Heart right ventricle (tissue), 16 donors: ENCODE measurements at regions not wholly inside any gene's neighbourhood (a gene's known extent, or its start where the extent isn't known, plus 50 kb on each side); places are given as distances from the start of the nearest gene placed in this dataset.

ENCODE experiments used
- ATAC-seq, 8 donors: fragments of 200-7000 bp; cut with Tn5 transposase; one replicate each; pipeline ENCODE4 v1.9.1; 2020; ENCODE audit warnings: mild to moderate bottlenecking in 8 of 8, moderate library complexity in 8 of 8, moderate number of reproducible peaks in 1 of 8
- DNase-seq, 2 donors: peaks; one replicate each; pipeline ENCODE4 v3.0.0-alpha.2; 2020
- H3K27ac ChIP-seq, 10 donors: fragments of 200-600 bp; sonication (generic) in 2 of 10; one replicate each; pipeline versions ENCODE4 v1.5.0 to v1.8.0; 2020 to 2022; ENCODE audit warnings: mild to moderate bottlenecking in 3 of 10
- H3K27me3 ChIP-seq, 7 donors: fragments of 200-600 bp; one replicate each; pipeline ENCODE4 v1.8.0; 2021 to 2022; ENCODE audit warnings: mild to moderate bottlenecking in 2 of 7
- H3K36me3 ChIP-seq, 9 donors: fragments of 200-600 bp; sonication (generic) in 1 of 9; one replicate each; pipeline versions ENCODE4 v1.5.0 to v1.8.0; 2020 to 2022; ENCODE audit warnings: mild to moderate bottlenecking in 2 of 9
- H3K4me1 ChIP-seq, 9 donors: fragments of 200-600 bp; sonication (generic) in 1 of 9; one replicate each; pipeline versions ENCODE4 v1.5.0 to v1.8.0; 2020 to 2022; ENCODE audit warnings: mild to moderate bottlenecking in 4 of 9
- H3K4me3 ChIP-seq, 10 donors: fragments of 200-600 bp; sonication (generic) in 2 of 10; one replicate each; pipeline versions ENCODE4 v1.5.0 to v1.8.0; 2020 to 2022; ENCODE audit warnings: mild to moderate bottlenecking in 7 of 10, moderate library complexity in 2 of 10
- H3K9me3 ChIP-seq, 11 donors: fragments of 200-600 bp in 10 of 11; sonication (generic) in 2 of 11; one replicate each; pipeline versions ENCODE4 v1.5.0 to v1.8.0; 2013 to 2022; ENCODE audit warnings: mild to moderate bottlenecking in 2 of 11, control low read depth in 1 of 11, moderate library complexity in 1 of 11
- WGBS, 2 donors: extraction: QIAGEN DNeasy Blood & Tissue Kit; methylation state at CpG; one replicate each; pipeline ENCODE4 v1.1.7; 2013; ENCODE audit warnings: inconsistent platforms in 1 of 2; 5-methylcytosine and 5-hydroxymethylcytosine counted together
- intact Hi-C, 10 donors: fragments of 100-400 bp; cut with DNase I; formaldehyde crosslinking; loops; one replicate each; pipeline versions ENCODE4 v1.11.1 to v1.14.2; 2022
- TF ChIP-seq, protein P1 (sequence below), 9 donors: fragments of 200-600 bp; sonication (generic) in 2 of 9; IDR thresholded peaks; one replicate each; pipeline versions ENCODE4 v1.5.0 to v1.8.0; 2021 to 2022; ENCODE audit warnings: antibody characterized with exemption in 9 of 9, mild to moderate bottlenecking in 5 of 9, moderate library complexity in 1 of 9
- donor health status: Arrhythmogenic right ventricular cardiomyopathy.
- donor health status: ischemic (EF 13 %, LVEDD 7.1; RV severe dilation, severe dysfunction).
- donor health status: healthy with polysubstance abuse.
- donor health status: DM: no; HTN: yes; CAD: no.
- donor health status: DM: no; HTN: no; CAD: no.
- donor health status: ischemic (EF 25% LVEDD 6.9; RV normal size, moderate dysfunction).
- donor health status: ischemic (EF 25% LVEDD 5.7; RV mildly dilated, moderate dysfunction).
- donor health status: healthy.
- donor health status: DM: yes; HTN: yes; CAD: no.
- donor health status: Ischemic cardiomyopathy.
- donor health status: ischemic (EF 35%, LVEDD 5.7; RV mildly dilated, moderate dysfunction).
- donor health status: nonischemic (EF 11% LVEDD 7.7; RV severe dilation, severe dysfunction).
- donor health status: DM: yes; HTN: yes; CAD: no.
- donor health status: PGD.
- donor health status: ischemic (EF 29% LVEDD 5.4; RV normal size, mild dysfunction).
- donor health status: nonischemic (EF 23%, LVEDD 6.1; RV moderate dilation, normal function).

DNA sequence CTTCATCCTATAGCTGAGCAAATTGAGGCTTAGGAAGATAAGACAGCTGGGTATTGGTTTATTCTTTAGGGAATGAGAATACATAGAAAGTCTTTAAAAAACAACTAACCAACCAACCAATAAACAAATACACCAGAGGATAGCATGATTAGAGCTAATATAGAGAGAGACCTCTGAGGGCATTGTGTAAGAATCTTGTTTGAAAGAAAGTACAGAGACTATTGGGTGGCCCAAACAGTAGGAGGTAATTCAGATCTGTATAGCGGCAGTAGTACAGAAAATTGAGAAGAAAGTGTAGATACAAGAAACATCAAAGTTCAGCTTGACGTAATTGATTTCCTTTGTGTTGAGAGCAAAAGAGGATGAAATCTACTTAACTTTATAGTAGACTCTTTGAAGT, 1951.0 kb upstream of the ADGRL3 start:
- no peak overlapping the region for H3K4me3 ChIP-seq
- H3K27ac ChIP-seq, result no peak overlapping the region
- 45 to 70% methylated on average over 2 of the region's 2 CpGs for WGBS, 2 donors
- H3K9me3 ChIP-seq, result no peaks in the 10 kb centered on the region
- intact Hi-C loops, result loop anchor here in 2 of 10 donors (5.0 to 10.0 kb wide), 2 partner anchors 953 to 956 kb away; no protein-coding TSS in a partner anchor
- H3K27me3 ChIP-seq, result no peaks in the 10 kb centered on the region
- H3K36me3 ChIP-seq, result no peaks in the 10 kb centered on the region
- TF ChIP-seq, protein P1, sequence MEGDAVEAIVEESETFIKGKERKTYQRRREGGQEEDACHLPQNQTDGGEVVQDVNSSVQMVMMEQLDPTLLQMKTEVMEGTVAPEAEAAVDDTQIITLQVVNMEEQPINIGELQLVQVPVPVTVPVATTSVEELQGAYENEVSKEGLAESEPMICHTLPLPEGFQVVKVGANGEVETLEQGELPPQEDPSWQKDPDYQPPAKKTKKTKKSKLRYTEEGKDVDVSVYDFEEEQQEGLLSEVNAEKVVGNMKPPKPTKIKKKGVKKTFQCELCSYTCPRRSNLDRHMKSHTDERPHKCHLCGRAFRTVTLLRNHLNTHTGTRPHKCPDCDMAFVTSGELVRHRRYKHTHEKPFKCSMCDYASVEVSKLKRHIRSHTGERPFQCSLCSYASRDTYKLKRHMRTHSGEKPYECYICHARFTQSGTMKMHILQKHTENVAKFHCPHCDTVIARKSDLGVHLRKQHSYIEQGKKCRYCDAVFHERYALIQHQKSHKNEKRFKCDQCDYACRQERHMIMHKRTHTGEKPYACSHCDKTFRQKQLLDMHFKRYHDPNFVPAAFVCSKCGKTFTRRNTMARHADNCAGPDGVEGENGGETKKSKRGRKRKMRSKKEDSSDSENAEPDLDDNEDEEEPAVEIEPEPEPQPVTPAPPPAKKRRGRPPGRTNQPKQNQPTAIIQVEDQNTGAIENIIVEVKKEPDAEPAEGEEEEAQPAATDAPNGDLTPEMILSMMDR (IDR thresholded peaks at IDR 0.05), result no peak
- no peak for ATAC-seq
- no peaks in the 10 kb centered on the region for H3K4me1 ChIP-seq
- no peak for DNase-seq

DNA sequence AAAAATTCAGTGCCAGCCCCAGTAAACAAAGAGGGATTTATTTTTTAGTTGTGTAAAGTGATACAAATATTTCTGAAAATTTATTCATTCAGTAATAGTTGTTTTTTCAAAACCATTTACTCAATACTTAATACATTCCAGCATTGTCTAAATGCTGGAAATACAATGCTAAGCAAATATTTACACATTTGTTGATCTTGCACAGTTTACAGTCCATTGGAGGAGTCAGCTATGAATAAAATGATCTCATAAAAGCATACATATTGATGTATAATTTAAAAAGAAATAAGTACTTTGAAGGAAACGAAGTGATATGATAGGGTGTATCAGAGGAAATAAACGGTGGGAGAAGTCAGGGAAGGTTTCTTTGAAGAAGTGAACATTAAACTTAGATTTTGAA, 1942.1 kb upstream of the ADGRL3 start:
- DNase-seq (no peak), ATAC-seq (no peak)
- H3K9me3 ChIP-seq, result no peaks in the 10 kb centered on the region
- H3K36me3 ChIP-seq, result no peaks in the 10 kb centered on the region
- TF ChIP-seq, protein P1 (IDR thresholded peaks at IDR 0.05), result no peak
- no peak overlapping the region for H3K4me3 ChIP-seq
- no peaks in the 10 kb centered on the region for H3K27me3 ChIP-seq
- H3K27ac ChIP-seq, result no peak overlapping the region
- no peaks in the 10 kb centered on the region for H3K4me1 ChIP-seq
- intact Hi-C loops, result no loop called here
- 75 to 82% methylated on average over 2 of the region's 2 CpGs for WGBS, 2 donors

DNA sequence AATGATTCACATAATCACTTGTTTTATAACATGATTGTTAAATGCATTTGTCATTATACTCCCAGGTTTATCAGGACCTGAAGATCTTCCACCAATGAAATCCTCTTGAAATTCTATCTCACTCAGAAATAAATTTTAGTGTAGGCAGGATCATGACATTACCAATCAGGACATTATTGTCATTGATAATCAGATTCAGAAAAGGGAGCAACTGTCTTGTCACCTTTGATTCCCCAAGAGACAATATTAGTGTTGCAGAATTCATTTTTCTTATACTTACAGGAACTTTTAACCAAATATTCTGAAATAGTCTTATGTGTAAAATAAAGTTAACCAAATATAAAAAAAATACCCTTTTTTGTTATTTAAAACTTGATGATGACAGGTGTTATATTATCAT, 1892.5 kb upstream of the ADGRL3 start:
- Histone ChIP-seq H3K27ac (no peak overlapping the region), H3K4me1 (no peaks in the 10 kb centered on the region), H3K9me3 (peaks cover 0 to 9% (median 0%) of the 10 kb centered on the region in 11 donors), H3K27me3 (no peaks in the 10 kb centered on the region), H3K36me3 (no peaks in the 10 kb centered on the region), H3K4me3 (no peak overlapping the region)
- TF ChIP-seq, protein P1 (IDR thresholded peaks at IDR 0.05), result no peak
- intact Hi-C loops, result no loop called here
- DNase-seq (no peak), ATAC-seq (no peak)

DNA sequence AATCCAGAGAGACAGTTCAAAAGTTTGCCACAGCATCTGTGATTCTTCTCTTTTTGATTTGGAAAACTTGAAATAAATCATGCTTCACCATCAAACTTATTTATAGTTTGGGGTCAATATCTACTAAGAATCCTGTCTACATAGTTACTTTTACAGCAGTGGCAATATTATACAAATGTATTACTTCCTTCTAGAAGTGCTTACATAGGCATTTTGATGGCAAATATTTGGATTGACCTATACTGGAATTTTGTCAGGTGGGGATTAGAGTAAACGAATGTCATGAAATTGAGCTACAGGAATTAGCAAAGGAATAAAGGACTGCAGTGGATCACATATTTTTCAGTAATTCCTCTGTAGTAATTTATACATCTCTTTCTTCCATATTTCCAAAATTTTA, 1885.5 kb upstream of the ADGRL3 start:
- 0 to 68% methylated on average over 1 of the region's 1 CpG for WGBS, 2 donors
- ATAC-seq, result no peak
- TF ChIP-seq, protein P1 (IDR thresholded peaks at IDR 0.05), result no peak
- H3K4me1 ChIP-seq, result no peaks in the 10 kb centered on the region
- no peaks in the 10 kb centered on the region for H3K36me3 ChIP-seq
- H3K27ac ChIP-seq, result no peak overlapping the region
- intact Hi-C loops, result no loop called here
- no peak for DNase-seq
- no peak overlapping the region for H3K4me3 ChIP-seq
- H3K9me3 ChIP-seq, result no peaks in the 10 kb centered on the region
- H3K27me3 ChIP-seq, result no peaks in the 10 kb centered on the region

DNA sequence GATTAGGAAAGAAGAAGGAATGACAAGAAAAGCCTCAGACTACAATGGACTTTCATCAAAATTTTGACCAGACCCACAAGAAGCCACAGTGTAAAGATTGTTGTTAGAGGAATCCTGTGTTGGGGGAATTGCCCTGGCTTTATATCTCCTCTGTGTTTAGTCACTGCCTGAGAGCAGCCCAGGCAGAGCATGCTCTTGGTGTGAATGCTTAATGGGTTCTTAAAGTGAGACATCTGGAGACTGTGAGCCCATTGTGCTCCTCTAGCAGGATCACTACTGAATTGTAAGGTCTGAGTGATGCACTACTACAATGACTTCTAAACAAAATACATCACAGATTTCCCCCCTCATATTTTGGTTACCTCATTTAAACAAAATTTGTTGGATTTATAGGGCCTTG, 1860.5 kb upstream of the ADGRL3 start:
- Histone ChIP-seq H3K27ac (no peak overlapping the region), H3K4me3 (no peak overlapping the region), H3K36me3 (no peaks in the 10 kb centered on the region), H3K27me3 (no peaks in the 10 kb centered on the region), H3K9me3 (peaks cover 0 to 3% (median 0%) of the 10 kb centered on the region in 11 donors), H3K4me1 (no peaks in the 10 kb centered on the region)
- no peak for ATAC-seq
- DNase-seq, result no peak
- TF ChIP-seq, protein P1 (IDR thresholded peaks at IDR 0.05), result no peak
- intact Hi-C loops, result no loop called here
